GM12874 (cell line): ENCODE measurements at regions not wholly inside any gene's neighbourhood (a gene's known extent, or its start where the extent isn't known, plus 50 kb on each side); places are given as distances from the start of the nearest gene placed in this dataset.

Experiments used
- TF ChIP-seq, protein P1 (sequence below): IDR thresholded peaks from 2 replicates; pipeline ENCODE4 v1.5.1; 2011; ENCODE audit warnings: low read depth, mild to moderate bottlenecking, control low read depth, low read length, moderate library complexity; ENCODE audit not compliant: insufficient read depth

DNA sequence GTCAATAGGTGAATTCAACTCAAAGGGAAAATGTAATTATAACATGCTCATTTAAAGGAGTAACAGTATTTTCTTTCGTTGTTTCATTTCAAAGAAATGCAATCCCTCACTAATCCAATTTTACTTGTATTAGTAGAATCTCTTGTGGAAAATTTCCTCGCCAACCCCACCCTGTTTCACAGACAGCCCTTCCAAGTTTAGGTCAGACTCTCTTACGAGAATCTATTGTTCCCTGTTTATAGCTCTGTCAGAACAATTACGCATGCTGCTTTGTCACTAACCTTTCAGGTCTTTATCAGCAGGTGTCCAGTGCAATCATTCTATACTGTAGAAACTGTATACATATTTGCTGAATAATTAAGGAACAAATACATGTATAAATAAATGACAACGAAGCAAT is 657.8 kb upstream of the LINC00305 start:
- TF ChIP-seq, protein P1, sequence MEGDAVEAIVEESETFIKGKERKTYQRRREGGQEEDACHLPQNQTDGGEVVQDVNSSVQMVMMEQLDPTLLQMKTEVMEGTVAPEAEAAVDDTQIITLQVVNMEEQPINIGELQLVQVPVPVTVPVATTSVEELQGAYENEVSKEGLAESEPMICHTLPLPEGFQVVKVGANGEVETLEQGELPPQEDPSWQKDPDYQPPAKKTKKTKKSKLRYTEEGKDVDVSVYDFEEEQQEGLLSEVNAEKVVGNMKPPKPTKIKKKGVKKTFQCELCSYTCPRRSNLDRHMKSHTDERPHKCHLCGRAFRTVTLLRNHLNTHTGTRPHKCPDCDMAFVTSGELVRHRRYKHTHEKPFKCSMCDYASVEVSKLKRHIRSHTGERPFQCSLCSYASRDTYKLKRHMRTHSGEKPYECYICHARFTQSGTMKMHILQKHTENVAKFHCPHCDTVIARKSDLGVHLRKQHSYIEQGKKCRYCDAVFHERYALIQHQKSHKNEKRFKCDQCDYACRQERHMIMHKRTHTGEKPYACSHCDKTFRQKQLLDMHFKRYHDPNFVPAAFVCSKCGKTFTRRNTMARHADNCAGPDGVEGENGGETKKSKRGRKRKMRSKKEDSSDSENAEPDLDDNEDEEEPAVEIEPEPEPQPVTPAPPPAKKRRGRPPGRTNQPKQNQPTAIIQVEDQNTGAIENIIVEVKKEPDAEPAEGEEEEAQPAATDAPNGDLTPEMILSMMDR = no peak

DNA sequence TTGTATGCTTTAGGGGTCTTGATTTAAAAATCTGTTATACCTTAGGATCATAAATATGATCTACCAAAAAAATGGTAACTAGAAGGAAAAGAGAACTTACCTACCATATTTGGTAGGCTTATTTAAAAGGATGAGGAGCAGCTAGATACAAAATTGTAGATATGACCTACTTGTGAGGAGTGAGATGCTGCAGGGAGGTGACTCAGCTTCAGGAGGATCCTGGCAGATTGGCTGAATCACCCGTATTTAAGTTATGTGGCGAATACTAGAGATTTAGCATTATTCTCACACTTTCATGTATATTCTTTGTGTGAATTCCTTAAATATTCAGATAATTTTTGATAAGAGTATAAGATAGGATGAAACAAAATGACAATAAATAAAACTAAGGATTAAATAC is 657.3 kb upstream of the LINC00305 start:
- TF ChIP-seq, protein P1 = no peak

DNA sequence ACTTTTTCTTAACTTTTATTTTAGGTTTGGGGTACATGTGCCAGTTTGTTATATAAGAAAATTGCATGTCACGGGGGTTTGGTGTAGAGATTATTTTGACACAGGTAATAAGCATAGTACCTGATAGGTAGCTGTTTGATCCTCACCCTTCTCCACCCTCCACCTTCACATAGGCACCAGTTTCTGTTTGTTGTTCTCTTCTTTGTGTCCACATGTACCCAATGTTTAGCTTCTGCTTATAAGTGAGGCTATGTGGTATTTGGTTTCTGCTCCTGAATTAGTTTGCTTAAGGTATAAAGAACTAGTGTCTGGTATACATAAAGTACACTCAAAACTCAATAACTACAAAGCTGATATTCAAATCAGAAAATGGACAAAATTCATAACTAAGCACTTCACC is 654.6 kb upstream of the LINC00305 start:
- TF ChIP-seq, protein P1 = no peak

DNA sequence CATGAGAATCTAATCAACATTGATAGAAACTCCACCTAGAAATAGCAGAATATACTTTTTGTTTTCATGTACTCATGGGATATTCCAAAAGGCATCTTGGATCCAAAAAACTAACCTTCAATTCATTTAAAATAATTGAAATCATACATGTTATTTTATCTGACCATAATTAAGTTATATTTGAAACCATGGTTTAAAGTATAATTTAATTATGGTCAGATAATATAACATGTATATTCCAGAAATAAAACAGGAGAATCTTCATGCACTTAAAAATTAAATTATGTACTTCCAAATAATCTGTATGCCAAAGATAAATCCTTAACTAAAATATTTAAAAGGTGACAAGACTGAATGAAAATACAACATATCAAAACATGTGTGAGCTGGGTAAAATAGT is 651.3 kb upstream of the LINC00305 start:
- TF ChIP-seq, protein P1 = no peak

DNA sequence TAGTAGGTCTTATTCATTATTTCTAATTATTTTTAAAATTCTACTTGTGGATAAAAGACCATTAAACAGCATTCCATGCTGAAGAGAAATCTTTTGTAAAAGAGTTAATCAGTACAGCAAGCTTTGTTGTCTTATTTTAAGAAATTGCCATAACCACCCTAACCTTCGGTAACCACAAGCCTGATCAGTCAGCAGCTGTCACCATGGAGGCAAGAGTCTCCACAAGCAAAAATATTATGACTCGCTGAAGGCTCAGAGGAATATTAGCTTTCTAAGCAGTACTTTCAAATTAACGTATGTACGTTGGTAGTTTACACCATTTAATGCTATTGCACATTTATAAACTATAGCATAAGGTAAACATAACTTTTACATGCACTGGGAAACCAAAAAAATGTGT is 650.5 kb upstream of the LINC00305 start:
- TF ChIP-seq, protein P1 = no peak

DNA sequence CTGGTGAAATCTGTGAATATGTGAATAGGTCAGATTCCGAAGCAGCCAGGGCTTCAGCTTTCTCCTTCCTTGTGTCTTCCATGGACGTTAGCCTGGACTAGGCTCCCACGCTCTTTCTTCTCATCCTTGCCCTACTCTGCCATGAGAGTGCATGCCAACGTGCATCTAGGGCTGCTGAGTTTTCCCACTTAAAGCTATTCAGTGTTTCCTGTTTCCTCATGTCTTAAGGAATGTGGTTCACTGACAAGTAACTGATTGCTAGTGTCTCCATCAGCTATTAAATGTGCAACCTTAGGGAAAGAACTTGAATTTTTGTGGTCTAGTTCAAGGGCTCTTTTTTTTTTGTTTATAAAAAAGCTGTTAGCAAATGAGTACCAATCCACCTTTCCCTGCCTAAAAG is 642.3 kb upstream of the LINC00305 start:
- TF ChIP-seq, protein P1 = no peak

DNA sequence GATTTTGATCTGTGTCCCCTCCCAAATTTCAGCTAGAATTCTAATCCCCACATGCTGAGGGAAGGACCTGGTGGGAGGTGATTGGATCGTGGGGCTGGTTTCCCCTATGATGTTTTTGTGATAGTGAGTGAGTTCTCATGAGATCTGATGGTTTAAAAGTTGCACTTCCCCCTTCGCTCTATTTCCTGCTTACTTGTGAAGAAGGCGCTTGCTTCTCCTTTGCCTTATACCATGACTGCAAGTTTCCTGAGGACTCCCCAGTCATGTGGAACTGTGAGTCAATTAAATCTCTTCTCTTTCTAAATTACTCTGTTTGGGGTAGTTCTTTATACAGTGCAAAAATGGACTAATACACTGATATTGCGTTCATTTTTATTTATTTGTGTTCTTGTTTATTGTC is 636.8 kb upstream of the LINC00305 start:
- TF ChIP-seq, protein P1 = no peak

DNA sequence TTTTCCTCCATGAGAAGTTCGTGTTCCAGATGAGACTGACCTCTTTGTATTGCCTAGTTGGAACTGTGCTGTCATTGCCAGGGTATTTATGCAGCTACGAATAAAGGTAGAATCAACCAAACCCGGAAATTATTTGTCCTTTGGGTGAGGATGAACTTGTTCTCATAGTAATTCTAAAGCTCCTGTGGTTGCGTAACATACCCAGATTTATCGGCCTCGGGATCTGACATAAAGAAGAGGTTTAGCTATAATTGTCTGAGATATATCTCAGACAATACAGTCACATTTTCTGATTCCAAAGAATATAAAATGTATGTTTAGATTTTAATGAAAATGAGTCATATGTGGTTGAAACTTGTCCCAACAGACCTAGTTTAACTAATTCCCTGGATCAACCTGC is 628.7 kb upstream of the LINC00305 start:
- TF ChIP-seq, protein P1 = no peak
